SH-SY5Y (cell line): ENCODE measurements at regions not wholly inside any gene's neighbourhood (a gene's known extent, or its start where the extent isn't known, plus 50 kb on each side); places are given as distances from the start of the nearest gene placed in this dataset.

Experiments
- GATA2 ChIP-seq: IDR thresholded peaks from 2 replicates; pipeline ENCODE4 v1.6.1; 2011; ENCODE audit warnings: mild to moderate bottlenecking, low read depth, low read length
- GATA3 ChIP-seq: IDR thresholded peaks from 2 replicates; pipeline ENCODE4 v1.6.1; 2011; ENCODE audit warnings: low read depth, mild to moderate bottlenecking, low read length, moderate library complexity

GRCh38 chr12:107512391-107512790 lies 173.2 kb upstream of the PWP1 start:
- TF ChIP-seq GATA3 (no peak), GATA2 (no peak)
